K562 (cell line): ENCODE measurements at regions not wholly inside any gene's neighbourhood (a gene's known extent, or its start where the extent isn't known, plus 50 kb on each side); places are given as distances from the start of the nearest gene placed in this dataset.

Source experiments
- ATAC-seq: fragments of 200-7000 bp; cut with Tn5 transposase; 3 replicates; pipeline ENCODE4 v1.9.1; 2020; ENCODE audit warnings: moderate library complexity
- BruUV-seq: library from RNA; stranded (reverse); fragments of 400-500 nt; replicated peaks from 2 replicates; lab custom pipeline; 2021; lab: Mats Ljungman, UMichigan
- CTCF ChIA-PET: fragments of 300-600 bp; formaldehyde crosslinking; extraction: SDS; loops from one replicate; lab custom pipeline; 2021; ENCODE audit warnings: low intra/inter-chr PET ratio; lab: Yijun Ruan, JAX
- POLR2A ChIA-PET: fragments of 300-600, 350-650 bp; sonication (Branson Sonifier 250); formaldehyde crosslinking; extraction: SDS; loops from one replicate; lab custom pipeline; 2021; ENCODE audit warnings: antibody characterized with exemption, inconsistent platforms; lab: Yijun Ruan, JAX
- DNase-seq, 4 experiments: peaks; one replicate each; pipeline versions ENCODE4 v3.0.0 to v3.0.0-alpha.2; 2011 to 2018; ENCODE audit warnings: low spot score in 3 of 4, mixed read lengths in 3 of 4; ENCODE audit errors: extremely low read depth in 1 of 4
- FAIRE-seq: peaks from 2 replicates; lab custom pipeline; 2011; peaks lifted over from hg19 to GRCh38; lab: Jason Lieb, UNC
- H2AFZ ChIP-seq: 2 replicates; pipeline ENCODE4 v1.6.0; 2011; ENCODE audit warnings: low read depth, low read length, control low read depth, inconsistent platforms
- H3K27ac ChIP-seq: fragments of 200-600 bp; 3 replicates; pipeline ENCODE4 v1.8.0; 2011; ENCODE audit warnings: low read depth, mild to moderate bottlenecking, control low read depth, inconsistent platforms, low read length, moderate library complexity, mixed read lengths; ENCODE audit errors: extremely low read depth
- H3K27me3 ChIP-seq, 2 experiments: fragments of 300-600 bp in 1 of 2; 2 replicates in 1 of 2; 3 replicates in 1 of 2; pipeline versions ENCODE4 v1.6.0 to v1.8.0; 2011; ENCODE audit warnings: inconsistent platforms in 2 of 2, low read length in 2 of 2, mild to moderate bottlenecking in 1 of 2, mixed read lengths in 1 of 2, moderate library complexity in 1 of 2; ENCODE audit not compliant: control insufficient read depth in 2 of 2, insufficient read depth in 2 of 2
- H3K36me3 ChIP-seq: fragments of 300-600 bp; 3 replicates; pipeline ENCODE4 v1.8.0; 2011; ENCODE audit warnings: mild to moderate bottlenecking, low read length, inconsistent platforms; ENCODE audit not compliant: control insufficient read depth, insufficient read depth
- H3K4me1 ChIP-seq, 2 experiments: fragments of 200-600 bp in 1 of 2; replicated peaks in 1 of 2; 2 replicates in 1 of 2; 3 replicates in 1 of 2; pipeline versions ENCODE4 v1.5.1 to v1.8.0; 2011; ENCODE audit warnings: inconsistent platforms in 2 of 2, low read length in 2 of 2, mild to moderate bottlenecking in 1 of 2, mixed read lengths in 1 of 2, moderate library complexity in 1 of 2; ENCODE audit not compliant: control insufficient read depth in 2 of 2, insufficient read depth in 2 of 2
- H3K4me2 ChIP-seq: 2 replicates; pipeline ENCODE4 v1.6.1; 2011; ENCODE audit warnings: low read length, control low read depth, inconsistent platforms, mixed read lengths; ENCODE audit not compliant: insufficient read depth
- H3K4me3 ChIP-seq: fragments of 200-600 bp; sonication (generic), shearing (Covaris generic); 2 replicates; pipeline ENCODE4 v1.5.1; 2016; ENCODE audit warnings: control low read depth, inconsistent platforms
- H3K79me2 ChIP-seq: fragments of 200-600 bp; 3 replicates; pipeline ENCODE4 v1.8.0; 2011; ENCODE audit warnings: low read length, inconsistent platforms; ENCODE audit not compliant: control insufficient read depth, insufficient read depth
- H3K9ac ChIP-seq, 2 experiments: 2 replicates each; pipeline versions ENCODE4 v1.6.0 to v1.6.1; 2011; ENCODE audit warnings: low read depth in 2 of 2, low read length in 2 of 2, control low read depth in 1 of 2, inconsistent platforms in 1 of 2, mild to moderate bottlenecking in 1 of 2, mixed read lengths in 1 of 2; ENCODE audit not compliant: insufficient read depth in 1 of 2
- H3K9me1 ChIP-seq: one replicate; pipeline ENCODE4 v1.6.0; 2011; ENCODE audit warnings: inconsistent platforms, mild to moderate bottlenecking, low read length, moderate library complexity; ENCODE audit not compliant: control insufficient read depth, insufficient read depth
- H3K9me3 ChIP-seq: replicated peaks from 2 replicates; pipeline ENCODE4 v1.5.1; 2011; ENCODE audit warnings: low read depth, low read length, inconsistent platforms; ENCODE audit not compliant: control insufficient read depth, insufficient read depth
- H4K20me1 ChIP-seq: replicated peaks from 2 replicates; pipeline ENCODE4 v1.6.1; 2011; ENCODE audit warnings: low read length, inconsistent platforms, mixed read lengths; ENCODE audit not compliant: control insufficient read depth, insufficient read depth
- BACH1 ChIP-seq: fragments of 200-800 bp; sonication (Bioruptor generic); IDR thresholded peaks from 2 replicates; pipeline ENCODE4 v1.6.1; 2016; ENCODE audit warnings: missing genetic modification characterization, missing compliant biosample characterization
- CAMTA2 ChIP-seq: fragments of 250-450 bp; sonication (Bioruptor Pico); conservative IDR thresholded peaks from 2 replicates; pipeline ENCODE4 v1.5.1; 2022
- ETV1 ChIP-seq: fragments of 450-650 bp; conservative IDR thresholded peaks from 2 replicates; pipeline ENCODE4 v1.6.1; 2016; ENCODE audit warnings: missing genetic modification characterization, control low read depth, low read depth, missing compliant biosample characterization
- HSF4 ChIP-seq: fragments of 250-450 bp; sonication (Bioruptor Pico); IDR thresholded peaks from 2 replicates; pipeline ENCODE4 v2.1.2; 2022; ENCODE audit warnings: mild to moderate bottlenecking, moderate library complexity, borderline replicate concordance
- JUND ChIP-seq, 2 experiments: IDR thresholded peaks; 2 replicates in 1 of 2; 3 replicates in 1 of 2; pipeline ENCODE4 v1.6.1; 2011; ENCODE audit warnings: borderline replicate concordance in 2 of 2, low read depth in 2 of 2, low read length in 2 of 2, improper control_type of control experiment in 1 of 2, missing biosample characterization in 1 of 2, missing genetic modification characterization in 1 of 2, missing genetic modification reagents in 1 of 2
- MAFK ChIP-seq: IDR thresholded peaks from 2 replicates; pipeline ENCODE4 v1.6.1; 2011; ENCODE audit warnings: low read length, improper control_type of control experiment
- MXI1 ChIP-seq: IDR thresholded peaks from 2 replicates; pipeline ENCODE4 v1.6.1; 2011; ENCODE audit warnings: low read depth, mild to moderate bottlenecking, improper control_type of control experiment, low read length
- NFRKB ChIP-seq: fragments of 450-650 bp; IDR thresholded peaks from 2 replicates; pipeline ENCODE4 v1.6.1; 2016; ENCODE audit warnings: low read depth
- NUFIP1 ChIP-seq: fragments of 450-650 bp; IDR thresholded peaks from 2 replicates; pipeline ENCODE4 v1.6.1; 2018; ENCODE audit not compliant: partially characterized antibody
- SMARCA4 ChIP-seq: fragments of 450-650 bp; IDR thresholded peaks from 2 replicates; pipeline ENCODE4 v1.6.1; 2016
- SOX6 ChIP-seq: fragments of 450-650 bp; IDR thresholded peaks from 2 replicates; pipeline ENCODE4 v1.6.1; 2014; ENCODE audit warnings: mild to moderate bottlenecking
- XRCC4 ChIP-seq: IDR thresholded peaks from one replicate; pipeline ENCODE4 v1.6.1; 2011; ENCODE audit not compliant: insufficient read depth, insufficient read length; ENCODE audit errors: extremely low read depth
- ZNF232 ChIP-seq: sonication (generic); formaldehyde crosslinking; IDR thresholded peaks from 2 replicates; pipeline ENCODE4 v1.8.0; 2022; ENCODE audit warnings: mild to moderate bottlenecking, missing genetic modification reagents
- ZNF589 ChIP-seq: fragments of 200-800 bp; sonication (Bioruptor generic); IDR thresholded peaks from 2 replicates; pipeline ENCODE4 v1.6.1; 2016; ENCODE audit warnings: low read depth, missing genetic modification characterization, missing compliant biosample characterization
- ZNF644 ChIP-seq: fragments of 200-800 bp; sonication (Bioruptor generic); IDR thresholded peaks from 2 replicates; pipeline ENCODE4 v1.6.1; 2016; ENCODE audit warnings: low read depth, missing genetic modification characterization, missing compliant biosample characterization
- WGBS: fragments of 100-300 bp; shearing (Covaris generic); methylation state at CpG from one replicate; pipeline ENCODE4 v1.1.6; 2016; ENCODE audit warnings: low coverage, mixed read lengths; ENCODE audit not compliant: insufficient coverage; ENCODE audit errors: missing lambda C conversion rate; 5-methylcytosine and 5-hydroxymethylcytosine counted together
- in situ Hi-C: fragments of 300-500 bp; cut with MboI; formaldehyde crosslinking; loops from 4 replicates; pipeline ENCODE4 v1.15.0; 2018; ENCODE audit warnings: inconsistent platforms, mixed read lengths
- intact Hi-C: fragments of 100-400 bp; cut with micrococcal nuclease; formaldehyde crosslinking; loops from 2 replicates; pipeline ENCODE4 v1.14.2; 2022
- TF ChIP-seq, protein P1 (sequence below): fragments of 450-650 bp; IDR thresholded peaks from 2 replicates; pipeline ENCODE4 v1.6.1; 2016; ENCODE audit warnings: low read depth, mild to moderate bottlenecking, moderate library complexity
- TF ChIP-seq, protein P2 (sequence below): fragments of 450-650 bp; conservative IDR thresholded peaks from 2 replicates; pipeline ENCODE4 v1.6.1; 2016; ENCODE audit warnings: missing genetic modification characterization, low read depth, mild to moderate bottlenecking, missing compliant biosample characterization, moderate library complexity

DNA sequence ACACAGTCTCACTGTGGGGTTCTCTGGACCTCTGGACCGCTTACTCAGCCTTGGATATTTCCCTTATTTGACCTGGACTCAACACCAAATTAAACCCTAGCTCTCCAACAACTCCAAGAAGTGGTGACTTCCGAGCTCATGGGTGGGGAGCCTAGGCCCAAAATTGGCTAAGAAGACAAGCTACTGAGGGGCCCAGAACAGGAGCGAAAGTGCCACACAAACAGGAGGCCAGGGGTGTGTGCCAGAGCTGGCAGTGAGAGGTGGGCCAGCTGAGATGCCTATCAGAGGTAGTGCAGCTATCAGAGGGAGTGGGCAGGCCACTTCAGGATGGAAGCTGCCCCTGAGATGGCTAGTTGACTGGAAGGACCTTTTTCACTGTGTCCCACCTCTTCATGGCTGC lies 151.1 kb upstream of the PRR20G start:
- no peaks in the 10 kb centered on the region for H3K36me3 ChIP-seq
- no peak overlapping the region for H3K27ac ChIP-seq
- no peak overlapping the region for H3K4me3 ChIP-seq
- TF ChIP-seq ZNF589 (CRISPR knock-in tag) = no peak
- no peak overlapping the region for H2AFZ ChIP-seq
- H3K4me2 ChIP-seq = no peak overlapping the region
- intact Hi-C loops (no loop called here), in situ Hi-C loops (no loop called here)
- DNase-seq = no peak
- ChIA-PET POLR2A (interaction anchor here (0.7 to 1.3 kb wide), 2 partner anchors 14 to 561 kb away, joined by 3 to 4 read pairs; no protein-coding TSS in a partner anchor), CTCF (no interaction called here)
- no peaks in the 10 kb centered on the region for H3K9me3 ChIP-seq
- no peak for FAIRE-seq
- H3K9ac ChIP-seq = no peak overlapping the region
- ATAC-seq = no peak
- H3K4me1 ChIP-seq = no peaks in the 10 kb centered on the region
- H3K79me2 ChIP-seq = no peaks in the 10 kb centered on the region
- no peaks in the 10 kb centered on the region for H4K20me1 ChIP-seq
- WGBS = 0% methylated on average over 1 of the region's 3 CpGs
- peaks cover 0 to 4% of the 10 kb centered on the region in 2 experiments; a peak in 1 of 5 replicates for H3K27me3 ChIP-seq
- H3K9me1 ChIP-seq = no peaks in the 10 kb centered on the region
- BruUV-seq = no TSS peak

DNA sequence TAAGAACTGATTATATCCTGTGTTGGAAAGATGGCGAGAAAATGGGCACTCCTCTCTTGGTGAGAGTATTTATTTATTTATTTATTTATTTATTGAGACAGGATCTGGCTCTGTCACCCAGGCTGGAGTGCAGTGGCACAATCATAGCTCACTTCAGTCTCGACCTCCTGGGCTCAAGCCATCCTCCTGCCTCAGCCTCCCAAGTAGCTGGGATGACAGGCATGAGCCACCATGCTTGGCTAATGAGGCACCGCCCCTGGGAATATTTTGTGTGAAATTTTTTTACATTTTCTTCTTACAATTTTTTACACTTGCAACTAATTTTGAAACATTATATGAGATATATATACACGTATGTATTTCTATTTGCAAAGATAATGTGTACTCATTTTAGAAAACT lies 150.5 kb upstream of the PRR20G start:
- H4K20me1 ChIP-seq = no peaks in the 10 kb centered on the region
- ChIA-PET CTCF (no interaction called here), POLR2A (interaction anchor here (0.7 to 1.3 kb wide), 2 partner anchors 13 to 560 kb away, joined by 3 to 4 read pairs; no protein-coding TSS in a partner anchor)
- in situ Hi-C loops = no loop called here
- no peaks in the 10 kb centered on the region for H3K79me2 ChIP-seq
- no peak overlapping the region for H2AFZ ChIP-seq
- H3K36me3 ChIP-seq = no peaks in the 10 kb centered on the region
- no TSS peak for BruUV-seq
- FAIRE-seq (no peak), DNase-seq (no peak), ATAC-seq (no peak)
- 0% methylated on average over 4 of the region's 4 CpGs for WGBS
- TF ChIP-seq XRCC4 (no peak), NUFIP1 (no peak), ETV1 (tag) (no peak), JUND (IDR thresholded peaks at IDR 0.05; ENCODE audit: borderline replicate concordance, low read depth, low read length) (no peak), JUND (tag; IDR thresholded peaks at IDR 0.05; ENCODE audit: borderline replicate concordance, low read depth, low read length) (no peak), MAFK (no peak), CAMTA2 (no peak), ZNF232 (CRISPR knock-in tag) (no peak), BACH1 (no peak), SOX6 (no peak), ZNF644 (tag) (no peak), MXI1 (no peak), SMARCA4 (no peak), HSF4 (CRISPR knock-in tag) (no peak), NFRKB (no peak)
- TF ChIP-seq, protein P1, sequence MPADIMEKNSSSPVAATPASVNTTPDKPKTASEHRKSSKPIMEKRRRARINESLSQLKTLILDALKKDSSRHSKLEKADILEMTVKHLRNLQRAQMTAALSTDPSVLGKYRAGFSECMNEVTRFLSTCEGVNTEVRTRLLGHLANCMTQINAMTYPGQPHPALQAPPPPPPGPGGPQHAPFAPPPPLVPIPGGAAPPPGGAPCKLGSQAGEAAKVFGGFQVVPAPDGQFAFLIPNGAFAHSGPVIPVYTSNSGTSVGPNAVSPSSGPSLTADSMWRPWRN = no peak
- TF ChIP-seq, protein P2, sequence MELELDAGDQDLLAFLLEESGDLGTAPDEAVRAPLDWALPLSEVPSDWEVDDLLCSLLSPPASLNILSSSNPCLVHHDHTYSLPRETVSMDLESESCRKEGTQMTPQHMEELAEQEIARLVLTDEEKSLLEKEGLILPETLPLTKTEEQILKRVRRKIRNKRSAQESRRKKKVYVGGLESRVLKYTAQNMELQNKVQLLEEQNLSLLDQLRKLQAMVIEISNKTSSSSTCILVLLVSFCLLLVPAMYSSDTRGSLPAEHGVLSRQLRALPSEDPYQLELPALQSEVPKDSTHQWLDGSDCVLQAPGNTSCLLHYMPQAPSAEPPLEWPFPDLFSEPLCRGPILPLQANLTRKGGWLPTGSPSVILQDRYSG (tag) = no peak
- H3K27me3 ChIP-seq = no peaks in the 10 kb centered on the region; a peak in 1 of 5 replicates
- H3K4me1 ChIP-seq = no peaks in the 10 kb centered on the region
- no peak overlapping the region for H3K4me3 ChIP-seq
- intact Hi-C loops = no loop called here
- no peak overlapping the region for H3K27ac ChIP-seq
- no peak overlapping the region for H3K9ac ChIP-seq
- H3K9me3 ChIP-seq = no peaks in the 10 kb centered on the region
- no peaks in the 10 kb centered on the region for H3K9me1 ChIP-seq
- no peak overlapping the region for H3K4me2 ChIP-seq
